ENCODE measurements at regions not wholly inside any gene's neighbourhood (a gene's known extent, or its start where the extent isn't known, plus 50 kb on each side); places are given as distances from the start of the nearest gene placed in this dataset.
"Not testable (repeated sequence)": the region's sequence is repeated elsewhere in the genome, so short reads cannot be mapped to it uniquely, and the experiment has no call there.

- H3K9me3 ChIP-seq, result no peaks in the 10 kb centered on the region
- H3K9ac ChIP-seq (ENCODE audit: low read depth in 2 of 2, low read length in 2 of 2), result no peak overlapping the region
- intact Hi-C loops (cut with DNase I), result no loop called here
- no peaks in the 10 kb centered on the region for H3K4me1 ChIP-seq
- TF ChIP-seq, protein P1, sequence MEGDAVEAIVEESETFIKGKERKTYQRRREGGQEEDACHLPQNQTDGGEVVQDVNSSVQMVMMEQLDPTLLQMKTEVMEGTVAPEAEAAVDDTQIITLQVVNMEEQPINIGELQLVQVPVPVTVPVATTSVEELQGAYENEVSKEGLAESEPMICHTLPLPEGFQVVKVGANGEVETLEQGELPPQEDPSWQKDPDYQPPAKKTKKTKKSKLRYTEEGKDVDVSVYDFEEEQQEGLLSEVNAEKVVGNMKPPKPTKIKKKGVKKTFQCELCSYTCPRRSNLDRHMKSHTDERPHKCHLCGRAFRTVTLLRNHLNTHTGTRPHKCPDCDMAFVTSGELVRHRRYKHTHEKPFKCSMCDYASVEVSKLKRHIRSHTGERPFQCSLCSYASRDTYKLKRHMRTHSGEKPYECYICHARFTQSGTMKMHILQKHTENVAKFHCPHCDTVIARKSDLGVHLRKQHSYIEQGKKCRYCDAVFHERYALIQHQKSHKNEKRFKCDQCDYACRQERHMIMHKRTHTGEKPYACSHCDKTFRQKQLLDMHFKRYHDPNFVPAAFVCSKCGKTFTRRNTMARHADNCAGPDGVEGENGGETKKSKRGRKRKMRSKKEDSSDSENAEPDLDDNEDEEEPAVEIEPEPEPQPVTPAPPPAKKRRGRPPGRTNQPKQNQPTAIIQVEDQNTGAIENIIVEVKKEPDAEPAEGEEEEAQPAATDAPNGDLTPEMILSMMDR (IDR thresholded peaks at IDR 0.05), result no peak
- H3K27me3 ChIP-seq, result no peaks in the 10 kb centered on the region
- H3K36me3 ChIP-seq, result no peaks in the 10 kb centered on the region
- no peak for DNase-seq
- no peak overlapping the region for H3K27ac ChIP-seq
- no peak overlapping the region for H3K4me3 ChIP-seq
These were observed 87.6 kb upstream of the SGK1 start for GRCh38 chr6:134405386-134406087.

DNA sequence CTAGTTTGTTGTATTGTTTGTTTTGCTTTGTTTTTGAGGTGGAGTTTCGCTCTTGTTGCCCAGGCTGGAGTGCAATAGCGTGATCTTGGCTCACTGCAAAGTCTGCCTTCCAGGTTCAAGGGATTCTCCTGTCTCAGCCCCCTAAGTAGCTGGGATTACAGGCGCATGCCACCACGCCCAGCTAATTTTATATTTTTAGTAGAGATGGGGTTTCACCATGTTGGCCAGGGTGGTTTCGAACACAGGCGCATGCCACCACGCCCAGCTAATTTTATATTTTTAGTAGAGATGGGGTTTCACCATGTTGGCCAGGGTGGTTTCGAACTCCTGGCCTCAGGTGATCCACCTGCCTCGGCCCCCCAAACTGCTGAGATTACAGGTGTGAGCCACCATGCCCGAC, 85.4 kb upstream of the SGK1 start:
- H3K36me3 ChIP-seq; H3K4me1 ChIP-seq; DNase-seq; intact Hi-C loops (cut with DNase I); H3K27me3 ChIP-seq; H3K9ac ChIP-seq (ENCODE audit: low read depth in 2 of 2, low read length in 2 of 2); H3K4me3 ChIP-seq; H3K9me3 ChIP-seq; H3K27ac ChIP-seq: not testable (repeated sequence)

DNA sequence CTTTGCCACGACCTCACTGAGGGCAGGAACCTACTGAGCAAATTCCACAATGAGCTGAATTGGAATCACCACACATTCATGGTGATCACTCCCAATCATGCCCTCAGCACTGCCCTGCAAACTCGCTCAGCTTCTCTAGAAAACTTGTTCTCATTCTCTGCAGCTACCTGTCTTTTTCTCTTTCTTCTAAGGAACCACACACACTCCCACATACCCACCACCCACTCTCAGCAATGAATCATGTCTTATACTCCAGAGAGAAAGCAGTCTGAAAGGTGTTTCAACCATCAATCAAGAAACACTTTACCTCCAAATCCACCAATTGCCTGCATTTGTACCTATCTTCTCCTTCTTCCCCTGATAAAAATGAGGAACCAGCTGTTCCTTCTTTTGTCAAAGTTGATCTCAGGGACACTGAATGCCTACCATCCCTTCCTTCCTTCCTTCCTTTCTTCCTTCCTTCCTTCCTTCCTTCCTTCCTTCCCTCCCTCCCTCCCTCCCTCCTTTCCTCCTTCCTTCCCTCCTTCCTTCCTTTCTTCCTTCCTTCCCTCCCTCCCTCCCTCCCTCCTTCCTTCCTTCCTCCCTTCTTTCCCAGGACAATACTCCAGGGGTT, 84.6 kb upstream of the SGK1 start:
- Histone ChIP-seq H3K9me3 (no peaks in the 10 kb centered on the region), H3K9ac (ENCODE audit: low read depth in 2 of 2, low read length in 2 of 2) (no peak overlapping the region), H3K27ac (no peak overlapping the region), H3K4me1 (no peaks in the 10 kb centered on the region), H3K4me3 (no peak overlapping the region), H3K36me3 (no peaks in the 10 kb centered on the region), H3K27me3 (no peaks in the 10 kb centered on the region)
- intact Hi-C loops (cut with DNase I), result no loop called here
- TF ChIP-seq, protein P1 (IDR thresholded peaks at IDR 0.05), result no peak
- DNase-seq, result no peak

DNA sequence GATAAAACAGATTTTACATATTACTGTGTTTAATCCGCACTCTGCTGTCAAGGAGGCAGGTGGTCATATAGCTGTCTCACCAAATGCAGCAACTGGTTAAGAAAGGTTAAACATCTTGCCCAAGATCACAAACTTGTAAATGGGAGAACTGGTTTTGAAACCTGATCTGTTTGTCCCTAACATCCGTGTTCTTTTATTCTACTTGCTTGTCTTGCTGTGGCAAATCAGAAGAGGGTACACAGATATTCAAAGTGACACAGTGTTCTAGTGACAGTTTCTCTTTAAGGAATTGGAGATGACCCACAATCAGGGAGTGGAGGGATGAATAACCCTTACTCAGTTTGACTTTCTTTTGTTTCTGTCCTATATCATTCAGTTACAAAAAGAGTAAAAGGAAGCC, 83.0 kb upstream of the SGK1 start:
- no peaks in the 10 kb centered on the region for H3K9me3 ChIP-seq
- intact Hi-C loops (cut with DNase I), result no loop called here
- no peaks in the 10 kb centered on the region for H3K27me3 ChIP-seq
- no peaks in the 10 kb centered on the region for H3K36me3 ChIP-seq
- no peak overlapping the region for H3K9ac ChIP-seq (ENCODE audit: low read depth in 2 of 2, low read length in 2 of 2)
- no peak overlapping the region for H3K4me3 ChIP-seq
- DNase-seq, result no peak
- TF ChIP-seq, protein P1 (IDR thresholded peaks at IDR 0.05), result no peak
- H3K4me1 ChIP-seq, result no peaks in the 10 kb centered on the region
- H3K27ac ChIP-seq, result no peak overlapping the region

GRCh38 chr6:134398453-134398852, 80.5 kb upstream of the SGK1 start:
- no peaks in the 10 kb centered on the region for H3K4me1 ChIP-seq
- DNase-seq, result no peak
- no peak overlapping the region for H3K27ac ChIP-seq

GRCh38 chr6:134397676-134398075, 79.8 kb upstream of the SGK1 start:
- no peak overlapping the region for H3K9ac ChIP-seq (ENCODE audit: low read depth in 2 of 2, low read length in 2 of 2)
- intact Hi-C loops (cut with DNase I), result no loop called here
- H3K4me1 ChIP-seq, result no peaks in the 10 kb centered on the region
- H3K4me3 ChIP-seq, result no peak overlapping the region
- H3K27me3 ChIP-seq, result no peaks in the 10 kb centered on the region
- no peaks in the 10 kb centered on the region for H3K36me3 ChIP-seq
- DNase-seq, result no peak
- TF ChIP-seq, protein P1 (IDR thresholded peaks at IDR 0.05), result no peak
- H3K9me3 ChIP-seq, result no peaks in the 10 kb centered on the region
- no peak overlapping the region for H3K27ac ChIP-seq

More at GRCh38 chr6:134398453-134398852, 80.5 kb upstream of the SGK1 start:
- TF ChIP-seq, protein P1 (IDR thresholded peaks at IDR 0.05), result no peak
- intact Hi-C loops (cut with DNase I), result no loop called here
- Histone ChIP-seq H3K4me3 (no peak overlapping the region), H3K9me3 (no peaks in the 10 kb centered on the region), H3K36me3 (no peaks in the 10 kb centered on the region), H3K27me3 (no peaks in the 10 kb centered on the region), H3K9ac (ENCODE audit: low read depth in 2 of 2, low read length in 2 of 2) (no peak overlapping the region)

Data from colonic mucosa (tissue), 4 donors.